Esophagus squamous epithelium (tissue), 4 donors: ENCODE measurements at regions not wholly inside any gene's neighbourhood (a gene's known extent, or its start where the extent isn't known, plus 50 kb on each side); places are given as distances from the start of the nearest gene placed in this dataset.

Source experiments
- POLR2A ChIP-seq, 4 donors: fragments of 450-650 bp; IDR thresholded peaks; one replicate each; pipeline ENCODE4 v1.6.1; 2017; ENCODE audit warnings: antibody characterized with exemption in 4 of 4, mild to moderate bottlenecking in 4 of 4, moderate library complexity in 3 of 4
- TF ChIP-seq, protein P1 (sequence below), 6 experiments: fragments of 450-650 bp in 4 of 6; fragments of 200-600 bp in 2 of 6; sonication (generic) in 2 of 6; IDR thresholded peaks; one replicate each; pipeline ENCODE4 v1.5.1; 2016 to 2019; ENCODE audit warnings: antibody characterized with exemption in 6 of 6, mild to moderate bottlenecking in 4 of 6, moderate library complexity in 4 of 6

DNA sequence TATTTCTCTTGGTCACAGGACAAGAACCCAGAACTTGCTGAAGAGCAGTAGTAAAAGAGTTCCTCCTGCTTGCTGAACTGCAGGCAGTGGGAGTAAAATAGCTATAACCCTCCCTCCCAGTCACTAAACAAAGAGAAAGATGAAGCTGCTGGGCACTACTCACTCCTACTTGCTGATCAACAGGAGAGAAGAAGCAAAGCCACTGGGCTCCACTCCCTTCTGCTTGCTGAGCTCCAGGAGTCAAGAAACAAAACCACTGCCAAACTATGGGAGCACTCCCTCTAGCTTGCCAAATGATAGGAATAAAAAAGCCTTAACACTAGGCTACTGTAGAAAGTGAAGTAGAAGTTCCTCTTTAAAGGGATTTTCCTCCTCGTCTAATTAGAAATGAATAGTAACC, 155.3 kb downstream of the RASSF9 start:
- TF ChIP-seq, protein P1, sequence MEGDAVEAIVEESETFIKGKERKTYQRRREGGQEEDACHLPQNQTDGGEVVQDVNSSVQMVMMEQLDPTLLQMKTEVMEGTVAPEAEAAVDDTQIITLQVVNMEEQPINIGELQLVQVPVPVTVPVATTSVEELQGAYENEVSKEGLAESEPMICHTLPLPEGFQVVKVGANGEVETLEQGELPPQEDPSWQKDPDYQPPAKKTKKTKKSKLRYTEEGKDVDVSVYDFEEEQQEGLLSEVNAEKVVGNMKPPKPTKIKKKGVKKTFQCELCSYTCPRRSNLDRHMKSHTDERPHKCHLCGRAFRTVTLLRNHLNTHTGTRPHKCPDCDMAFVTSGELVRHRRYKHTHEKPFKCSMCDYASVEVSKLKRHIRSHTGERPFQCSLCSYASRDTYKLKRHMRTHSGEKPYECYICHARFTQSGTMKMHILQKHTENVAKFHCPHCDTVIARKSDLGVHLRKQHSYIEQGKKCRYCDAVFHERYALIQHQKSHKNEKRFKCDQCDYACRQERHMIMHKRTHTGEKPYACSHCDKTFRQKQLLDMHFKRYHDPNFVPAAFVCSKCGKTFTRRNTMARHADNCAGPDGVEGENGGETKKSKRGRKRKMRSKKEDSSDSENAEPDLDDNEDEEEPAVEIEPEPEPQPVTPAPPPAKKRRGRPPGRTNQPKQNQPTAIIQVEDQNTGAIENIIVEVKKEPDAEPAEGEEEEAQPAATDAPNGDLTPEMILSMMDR (IDR thresholded peaks at IDR 0.05): no peak
- no peak for TF ChIP-seq POLR2A (IDR thresholded peaks at IDR 0.05)
